ENCODE measurements at regions not wholly inside any gene's neighbourhood (a gene's known extent, or its start where the extent isn't known, plus 50 kb on each side); places are given as distances from the start of the nearest gene placed in this dataset.
A peak's percentile ranks its signal among the peaks of the same experiment; 100 is the strongest.

- Histone ChIP-seq H3K4me3 (no peak overlapping the region), H3K27ac (no peak overlapping the region), H3K36me3 (no peaks in the 10 kb centered on the region), H3K27me3 (no peaks in the 10 kb centered on the region), H3K9me3 (no peaks in the 10 kb centered on the region), H3K4me1 (no peaks in the 10 kb centered on the region)
- DNase-seq (no peak), ATAC-seq (no peak)
- intact Hi-C loops (cut with DNase I), result no loop called here
- TF ChIP-seq POLR2A (IDR thresholded peaks at IDR 0.05), result no peak
- TF ChIP-seq, protein P1, sequence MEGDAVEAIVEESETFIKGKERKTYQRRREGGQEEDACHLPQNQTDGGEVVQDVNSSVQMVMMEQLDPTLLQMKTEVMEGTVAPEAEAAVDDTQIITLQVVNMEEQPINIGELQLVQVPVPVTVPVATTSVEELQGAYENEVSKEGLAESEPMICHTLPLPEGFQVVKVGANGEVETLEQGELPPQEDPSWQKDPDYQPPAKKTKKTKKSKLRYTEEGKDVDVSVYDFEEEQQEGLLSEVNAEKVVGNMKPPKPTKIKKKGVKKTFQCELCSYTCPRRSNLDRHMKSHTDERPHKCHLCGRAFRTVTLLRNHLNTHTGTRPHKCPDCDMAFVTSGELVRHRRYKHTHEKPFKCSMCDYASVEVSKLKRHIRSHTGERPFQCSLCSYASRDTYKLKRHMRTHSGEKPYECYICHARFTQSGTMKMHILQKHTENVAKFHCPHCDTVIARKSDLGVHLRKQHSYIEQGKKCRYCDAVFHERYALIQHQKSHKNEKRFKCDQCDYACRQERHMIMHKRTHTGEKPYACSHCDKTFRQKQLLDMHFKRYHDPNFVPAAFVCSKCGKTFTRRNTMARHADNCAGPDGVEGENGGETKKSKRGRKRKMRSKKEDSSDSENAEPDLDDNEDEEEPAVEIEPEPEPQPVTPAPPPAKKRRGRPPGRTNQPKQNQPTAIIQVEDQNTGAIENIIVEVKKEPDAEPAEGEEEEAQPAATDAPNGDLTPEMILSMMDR (IDR thresholded peaks at IDR 0.05), result no peak
- 33% methylated on average over 3 of the region's 8 CpGs for WGBS (ENCODE audit: insufficient coverage, low coverage, low lambda C conversion rate, missing lambda C conversion rate)
Observed at GRCh38 chr12:130097798-130098255, 64.4 kb upstream of the FZD10 start.

- Histone ChIP-seq H3K36me3 (no peaks in the 10 kb centered on the region), H3K9me3 (no peaks in the 10 kb centered on the region), H3K4me3 (no peak overlapping the region), H3K27me3 (no peaks in the 10 kb centered on the region), H3K4me1 (no peaks in the 10 kb centered on the region), H3K27ac (no peak overlapping the region)
- ATAC-seq, result no peak
- WGBS (ENCODE audit: insufficient coverage, low coverage, low lambda C conversion rate, missing lambda C conversion rate), result 81% methylated on average over 7 of the region's 11 CpGs
- intact Hi-C loops (cut with DNase I), result no loop called here
- TF ChIP-seq POLR2A (IDR thresholded peaks at IDR 0.05), result no peak
- TF ChIP-seq, protein P1 (IDR thresholded peaks at IDR 0.05), result no peak
- DNase-seq, result no peak
Observed at GRCh38 chr12:130098301-130099005, 63.8 kb upstream of the FZD10 start.

GRCh38 chr12:130100634-130101362 is 61.5 kb upstream of the FZD10 start:
- H3K27ac ChIP-seq, result no peak overlapping the region
- intact Hi-C loops (cut with DNase I), result no loop called here
- H3K36me3 ChIP-seq, result no peaks in the 10 kb centered on the region
- 61% methylated on average over 8 of the region's 8 CpGs for WGBS (ENCODE audit: insufficient coverage, low coverage, low lambda C conversion rate, missing lambda C conversion rate)
- no peak overlapping the region for H3K4me3 ChIP-seq
- peak in 3 of 4 donors; percentile 35 to 66 (median 40) for ATAC-seq
- no peaks in the 10 kb centered on the region for H3K9me3 ChIP-seq
- no peaks in the 10 kb centered on the region for H3K27me3 ChIP-seq
- no peak for TF ChIP-seq POLR2A (IDR thresholded peaks at IDR 0.05)
- TF ChIP-seq, protein P1 (IDR thresholded peaks at IDR 0.05), result no peak
- H3K4me1 ChIP-seq, result no peaks in the 10 kb centered on the region
- no peak for DNase-seq

- no peak overlapping the region for H3K4me3 ChIP-seq
- no peaks in the 10 kb centered on the region for H3K4me1 ChIP-seq
- intact Hi-C loops (cut with DNase I), result no loop called here
- no peak for TF ChIP-seq POLR2A (IDR thresholded peaks at IDR 0.05)
- TF ChIP-seq, protein P1 (IDR thresholded peaks at IDR 0.05), result no peak
- DNase-seq (no peak), ATAC-seq (peak in 1 of 4 donors; percentile 51)
- H3K36me3 ChIP-seq, result no peaks in the 10 kb centered on the region
- no peaks in the 10 kb centered on the region for H3K27me3 ChIP-seq
- no peaks in the 10 kb centered on the region for H3K9me3 ChIP-seq
- WGBS (ENCODE audit: insufficient coverage, low coverage, low lambda C conversion rate, missing lambda C conversion rate), result 37% methylated on average over 5 of the region's 7 CpGs
- no peak overlapping the region for H3K27ac ChIP-seq
Observed at GRCh38 chr12:130101370-130101769, 60.9 kb upstream of the FZD10 start.
